Mesothelial cell of epicardium (in vitro differentiated cells): ENCODE measurements at regions not wholly inside any gene's neighbourhood (a gene's known extent, or its start where the extent isn't known, plus 50 kb on each side); places are given as distances from the start of the nearest gene placed in this dataset.
"Not testable (repeated sequence)": the region's sequence is repeated elsewhere in the genome, so short reads cannot be mapped to it uniquely, and the experiment has no call there.

ENCODE experiments used
- DNase-seq, 2 experiments: peaks; one replicate each; pipeline ENCODE4 v3.0.0; 2021; ENCODE audit warnings: low spot score in 2 of 2; ENCODE audit not compliant: unreplicated experiment in 2 of 2
- H3K27ac Mint-ChIP-seq: 2 replicates; pipeline ENCODE4 v1.8.0; 2021; ENCODE audit warnings: mixed read lengths
- H3K27me3 Mint-ChIP-seq: 2 replicates; pipeline ENCODE4 v1.8.0; 2021; ENCODE audit warnings: low read depth, mixed read lengths
- H3K36me3 Mint-ChIP-seq: 2 replicates; pipeline ENCODE4 v1.8.0; 2021; ENCODE audit warnings: mixed read lengths
- H3K4me1 Mint-ChIP-seq: 2 replicates; pipeline ENCODE4 v1.8.0; 2021; ENCODE audit warnings: mixed read lengths
- H3K4me3 Mint-ChIP-seq: 2 replicates; pipeline ENCODE4 v1.8.0; 2021; ENCODE audit warnings: mild to moderate bottlenecking, moderate library complexity, mixed read lengths
- H3K9me3 Mint-ChIP-seq: 2 replicates; pipeline ENCODE4 v1.8.0; 2021; ENCODE audit warnings: mixed read lengths
- TF ChIP-seq, protein P1 (sequence below): fragments of 200-600 bp; sonication (generic); IDR thresholded peaks from one replicate; pipeline ENCODE4 v1.5.0; 2021; ENCODE audit warnings: antibody characterized with exemption; ENCODE audit not compliant: unreplicated experiment

DNA sequence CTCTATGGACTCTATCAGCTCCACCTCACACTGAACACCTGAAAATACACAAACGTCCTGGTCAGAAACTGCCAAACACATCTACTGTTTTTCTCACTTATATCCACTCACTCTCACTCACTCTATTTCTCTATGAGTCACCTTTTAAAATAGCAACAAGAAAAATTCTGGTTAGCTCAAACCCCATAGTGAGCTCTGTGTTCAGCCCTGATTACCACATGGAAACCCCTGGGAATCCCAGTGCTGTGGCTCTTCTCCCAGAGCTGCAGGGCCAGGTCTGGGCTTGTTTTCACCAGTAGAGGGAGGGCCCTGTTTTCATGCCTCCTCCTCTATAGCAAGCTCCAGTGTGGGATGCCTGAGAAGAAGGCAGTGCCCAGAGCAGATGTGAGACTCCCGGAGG lies 1126.1 kb downstream of the TMEM121 start:
- DNase-seq = no peak
- no peaks in the 10 kb centered on the region for H3K4me1 Mint-ChIP-seq
- peaks cover 72% of the 10 kb centered on the region for H3K9me3 Mint-ChIP-seq
- no peaks in the 10 kb centered on the region for H3K27me3 Mint-ChIP-seq
- H3K36me3 Mint-ChIP-seq = peaks cover 5% of the 10 kb centered on the region
- TF ChIP-seq, protein P1, sequence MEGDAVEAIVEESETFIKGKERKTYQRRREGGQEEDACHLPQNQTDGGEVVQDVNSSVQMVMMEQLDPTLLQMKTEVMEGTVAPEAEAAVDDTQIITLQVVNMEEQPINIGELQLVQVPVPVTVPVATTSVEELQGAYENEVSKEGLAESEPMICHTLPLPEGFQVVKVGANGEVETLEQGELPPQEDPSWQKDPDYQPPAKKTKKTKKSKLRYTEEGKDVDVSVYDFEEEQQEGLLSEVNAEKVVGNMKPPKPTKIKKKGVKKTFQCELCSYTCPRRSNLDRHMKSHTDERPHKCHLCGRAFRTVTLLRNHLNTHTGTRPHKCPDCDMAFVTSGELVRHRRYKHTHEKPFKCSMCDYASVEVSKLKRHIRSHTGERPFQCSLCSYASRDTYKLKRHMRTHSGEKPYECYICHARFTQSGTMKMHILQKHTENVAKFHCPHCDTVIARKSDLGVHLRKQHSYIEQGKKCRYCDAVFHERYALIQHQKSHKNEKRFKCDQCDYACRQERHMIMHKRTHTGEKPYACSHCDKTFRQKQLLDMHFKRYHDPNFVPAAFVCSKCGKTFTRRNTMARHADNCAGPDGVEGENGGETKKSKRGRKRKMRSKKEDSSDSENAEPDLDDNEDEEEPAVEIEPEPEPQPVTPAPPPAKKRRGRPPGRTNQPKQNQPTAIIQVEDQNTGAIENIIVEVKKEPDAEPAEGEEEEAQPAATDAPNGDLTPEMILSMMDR = no peak
- H3K4me3 Mint-ChIP-seq = no peak overlapping the region
- no peak overlapping the region for H3K27ac Mint-ChIP-seq

DNA sequence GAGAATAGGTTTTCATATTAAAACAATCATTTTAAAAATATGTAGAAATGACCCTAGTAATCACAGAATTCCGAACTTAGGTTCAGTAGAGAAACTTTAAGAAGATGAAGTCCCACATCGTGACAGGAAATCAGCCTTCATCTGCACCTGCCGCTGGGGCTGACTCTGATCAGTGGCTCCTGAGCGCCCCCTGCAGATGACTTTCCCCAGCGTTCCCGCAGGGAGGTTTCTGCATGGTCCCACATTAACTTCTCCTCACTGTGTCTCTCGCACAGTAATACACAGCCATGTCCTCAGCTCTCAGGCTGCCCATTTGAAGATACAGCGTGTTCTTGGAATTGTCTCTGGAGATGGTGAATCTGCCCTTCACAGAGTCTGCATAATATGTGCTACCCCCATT lies 1131.1 kb downstream of the TMEM121 start:
- Mint-ChIP-seq H3K27ac (no peak overlapping the region), H3K4me3 (no peak overlapping the region), H3K9me3 (peaks cover 59% of the 10 kb centered on the region), H3K4me1 (no peaks in the 10 kb centered on the region), H3K36me3 (peaks cover 2% of the 10 kb centered on the region), H3K27me3 (no peaks in the 10 kb centered on the region)
- DNase-seq = no peak
- TF ChIP-seq, protein P1 = no peak

DNA sequence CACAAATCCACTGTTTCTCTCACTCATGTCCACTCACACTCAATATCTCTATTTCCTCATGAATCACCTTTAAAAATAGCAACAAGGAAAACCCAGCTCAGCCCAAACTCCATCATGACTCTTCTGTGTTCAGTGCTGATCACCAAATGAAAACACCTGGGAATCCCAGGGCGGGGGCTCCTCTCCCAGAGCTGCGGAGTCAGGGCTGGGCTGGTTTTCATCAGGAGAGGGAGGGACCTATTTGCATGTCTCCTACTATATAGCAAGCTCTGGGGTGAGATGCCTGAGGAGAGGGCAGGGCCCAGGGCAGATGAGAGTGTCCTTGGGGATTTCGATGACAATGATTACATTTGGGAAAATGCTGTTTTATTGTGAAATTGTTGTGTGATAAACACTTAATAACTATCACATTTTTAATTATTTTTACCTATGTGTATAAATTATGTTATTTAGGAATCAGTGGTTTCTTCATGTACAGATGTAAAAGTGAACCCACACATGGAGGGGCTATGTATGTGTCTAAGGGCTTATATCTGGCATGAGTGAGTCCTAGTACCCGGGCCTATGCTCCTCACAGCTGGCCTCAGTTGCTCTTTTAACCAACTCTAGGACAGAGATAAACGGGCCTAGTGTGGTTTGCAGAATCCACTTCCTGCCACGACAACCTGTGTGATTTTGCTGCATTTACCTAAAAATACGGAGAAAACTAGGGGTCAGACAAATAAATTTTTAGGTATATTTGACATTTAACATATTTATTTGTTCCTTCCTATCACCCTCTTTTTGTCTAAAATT lies 1131.9 kb downstream of the TMEM121 start:
- not testable (repeated sequence) for H3K36me3 Mint-ChIP-seq

DNA sequence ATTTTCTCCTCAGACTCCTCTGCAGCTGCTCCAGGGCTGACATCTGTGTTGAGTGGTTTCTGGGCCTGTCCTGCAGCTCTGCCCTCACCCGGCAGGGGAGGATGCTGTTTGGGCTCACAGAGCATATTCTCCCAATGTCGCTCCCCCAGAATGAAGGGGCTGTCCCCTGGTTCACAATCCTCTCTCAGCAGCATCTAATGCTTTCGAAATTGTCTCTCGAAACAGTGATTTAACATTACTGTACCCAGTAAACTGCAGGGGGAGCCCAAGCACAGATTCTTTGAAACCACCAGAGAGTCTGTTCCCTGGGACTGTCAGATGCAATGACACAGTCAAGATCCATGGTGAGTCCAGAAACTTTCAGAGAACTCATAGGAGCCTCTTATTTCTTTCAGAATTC lies 1135.2 kb downstream of the TMEM121 start:
- not testable (repeated sequence) for H3K27ac Mint-ChIP-seq, H3K36me3 Mint-ChIP-seq, H3K4me1 Mint-ChIP-seq, H3K27me3 Mint-ChIP-seq, DNase-seq, H3K4me3 Mint-ChIP-seq
- peaks cover 54% of the 10 kb centered on the region for H3K9me3 Mint-ChIP-seq

More for the DNA sequence above, 1131.9 kb downstream of the TMEM121 start:
- H3K4me1 Mint-ChIP-seq, H3K27me3 Mint-ChIP-seq, DNase-seq, H3K27ac Mint-ChIP-seq, H3K4me3 Mint-ChIP-seq: not testable (repeated sequence)
- H3K9me3 Mint-ChIP-seq = peaks cover 62% of the 10 kb centered on the region

DNA sequence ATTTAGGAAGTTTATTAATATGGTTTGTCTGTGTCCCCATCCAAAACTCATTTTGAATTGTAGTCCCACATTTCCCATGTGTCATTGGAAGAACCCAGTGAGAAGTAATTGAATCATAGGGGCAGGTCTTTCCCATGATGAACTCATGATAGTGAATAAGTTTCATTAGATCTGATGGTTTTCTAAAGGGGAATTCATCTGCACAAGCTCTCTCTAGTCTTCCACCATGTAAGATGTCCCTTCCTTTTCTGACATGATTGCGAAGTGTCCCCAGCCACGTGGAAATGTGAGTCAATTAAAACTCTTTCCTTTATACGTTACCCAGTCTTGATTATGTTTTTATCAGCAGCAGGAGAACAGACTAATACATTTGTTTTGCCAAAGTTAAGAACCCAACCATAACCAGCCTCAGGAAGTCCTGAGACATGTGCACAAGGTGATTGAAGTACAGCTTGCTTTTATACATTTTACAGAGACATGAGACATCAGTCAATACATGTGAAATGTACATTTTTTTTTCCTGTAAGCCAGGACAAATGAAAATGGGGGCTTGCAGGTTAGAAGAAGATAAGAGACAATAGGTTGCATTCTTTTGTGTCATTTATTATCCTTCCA lies 1136.7 kb downstream of the TMEM121 start:
- H3K36me3 Mint-ChIP-seq = peaks cover 1% of the 10 kb centered on the region
- H3K27me3 Mint-ChIP-seq = no peaks in the 10 kb centered on the region
- no peak overlapping the region for H3K4me3 Mint-ChIP-seq
- TF ChIP-seq, protein P1 = no peak
- H3K27ac Mint-ChIP-seq = no peak overlapping the region
- peaks cover 57% of the 10 kb centered on the region for H3K9me3 Mint-ChIP-seq
- DNase-seq = no peak
- no peaks in the 10 kb centered on the region for H3K4me1 Mint-ChIP-seq

DNA sequence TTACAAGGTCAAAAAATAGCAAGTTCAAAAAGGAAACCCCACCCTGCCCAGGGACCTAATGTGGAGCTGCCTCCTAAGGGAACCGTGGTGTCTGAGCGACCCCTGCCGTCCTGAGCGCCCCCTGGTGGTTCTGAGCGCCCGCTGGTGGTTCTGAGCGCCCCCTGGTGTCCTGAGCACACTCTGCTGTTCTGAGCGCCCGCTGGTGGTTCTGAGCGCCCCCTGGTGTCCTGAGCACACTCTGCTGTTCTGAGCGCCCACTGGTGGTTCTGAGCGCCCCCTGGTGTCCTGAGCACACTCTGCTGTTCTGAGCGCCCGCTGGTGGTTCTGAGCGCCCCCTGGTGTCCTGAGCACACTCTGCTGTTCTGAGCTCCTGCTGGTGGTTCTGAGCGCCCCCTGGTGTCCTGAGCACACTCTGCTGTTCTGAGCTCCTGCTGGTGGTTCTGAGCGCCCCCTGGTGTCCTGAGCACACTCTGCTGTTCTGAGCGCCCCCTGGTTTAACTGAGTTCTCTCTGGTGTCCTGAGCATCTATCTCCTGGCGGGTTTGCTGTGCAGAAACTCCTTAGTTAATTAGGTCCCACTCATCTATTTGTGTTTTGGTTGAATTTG lies 1137.5 kb downstream of the TMEM121 start:
- H3K27me3 Mint-ChIP-seq, H3K27ac Mint-ChIP-seq, H3K36me3 Mint-ChIP-seq, H3K4me1 Mint-ChIP-seq, H3K4me3 Mint-ChIP-seq, DNase-seq: not testable (repeated sequence)
- TF ChIP-seq, protein P1 = peak; percentile 34
- peaks cover 52% of the 10 kb centered on the region for H3K9me3 Mint-ChIP-seq
